ENCODE measurements at regions not wholly inside any gene's neighbourhood (a gene's known extent, or its start where the extent isn't known, plus 50 kb on each side); places are given as distances from the start of the nearest gene placed in this dataset.

DNA sequence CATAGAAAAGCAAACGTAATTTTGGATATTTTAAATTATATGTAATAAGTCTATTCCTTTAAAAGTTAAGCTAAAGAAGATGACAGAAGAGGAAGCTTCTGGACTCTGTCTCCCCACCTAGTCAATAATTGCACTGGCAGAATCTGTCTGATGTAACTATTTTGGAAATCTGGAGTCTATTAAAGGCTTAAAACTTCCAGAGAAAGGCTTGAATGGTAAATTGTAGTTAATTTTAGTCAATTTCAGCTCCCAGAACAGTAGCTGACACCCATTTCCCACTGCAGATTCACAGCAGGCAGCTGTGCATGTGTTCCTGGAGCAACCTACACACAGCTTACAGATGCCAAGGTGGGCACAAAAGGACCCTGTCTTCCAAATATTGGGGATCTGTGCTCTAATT, 304.1 kb downstream of the PCDH20 start (continued):
- TF ChIP-seq RAD21 (IDR thresholded peaks at IDR 0.05; ENCODE audit: low read length): peak; percentile 15; the same call in 1 of the 2 replicates
- TF ChIP-seq TEAD4 (IDR thresholded peaks at IDR 0.05; ENCODE audit: borderline replicate concordance, insufficient read depth): no peak
- no peak for TF ChIP-seq CHD2 (IDR thresholded peaks at IDR 0.05; ENCODE audit: low read length, partially characterized antibody)
- no peak for TF ChIP-seq FOXM1 (IDR thresholded peaks at IDR 0.05; ENCODE audit: low read depth)
- TF ChIP-seq YY1 (IDR thresholded peaks at IDR 0.05; ENCODE audit: low read depth): no peak

- 3% methylated on average over 1 of the region's 1 CpG for WGBS (ENCODE audit: low lambda C conversion rate)
- Histone ChIP-seq H3K4me3 (ENCODE audit: low read depth in 2 of 2, low read length in 1 of 2) (no peak overlapping the region), H3K9me2 (no peaks in the 10 kb centered on the region), H3K36me3 (replicated peaks in 1 of 2; ENCODE audit: control insufficient read depth in 1 of 2, insufficient read depth in 2 of 2, low read length in 1 of 2) (no peaks in the 10 kb centered on the region), H3F3A (replicated peaks; ENCODE audit: insufficient read depth) (no peaks in the 10 kb centered on the region), H3K4me2 (no peak overlapping the region), H3K9me3 (no peaks in the 10 kb centered on the region), H3K9ac (no peak overlapping the region), H3K79me2 (ENCODE audit: insufficient read depth) (no peaks in the 10 kb centered on the region), H3K27me3 (ENCODE audit: insufficient read depth) (no peaks in the 10 kb centered on the region), H4K20me1 (ENCODE audit: insufficient read depth) (no peaks in the 10 kb centered on the region), H3K4me1 (ENCODE audit: control insufficient read depth in 1 of 2, insufficient read depth in 2 of 2, low read depth in 1 of 2, low read length in 1 of 2) (peaks cover 0 to 5% of the 10 kb centered on the region in 2 experiments; a peak in 2 of 4 replicates), H2AFZ (ENCODE audit: low read depth) (no peak overlapping the region), H3K27ac (ENCODE audit: low read depth in 2 of 2, low read length in 1 of 2) (no peak overlapping the region; a peak in 1 of 4 replicates)
- POLR2A ChIA-PET: no interaction called here
- DNase-seq: peak; percentile 20
- TF ChIP-seq CTCF (IDR thresholded peaks at IDR 0.05) (no peak), EP300 (IDR thresholded peaks at IDR 0.05; ENCODE audit: borderline replicate concordance in 1 of 2, low read depth in 1 of 2, low read length in 1 of 2) (peak in 1 of 2 experiments; percentile 90; a peak in 2 of 4 replicates), RXRA (IDR thresholded peaks at IDR 0.05; ENCODE audit: borderline replicate concordance, low read depth) (no peak), GATA2 (CRISPR knock-in tag; IDR thresholded peaks at IDR 0.05) (peak; percentile 74), RCOR1 (IDR thresholded peaks at IDR 0.05; ENCODE audit: low read length) (peak; percentile 73; the same call in 1 of the 2 replicates), SMC3 (IDR thresholded peaks at IDR 0.05; ENCODE audit: low read depth, low read length) (no peak), CHD2 (IDR thresholded peaks at IDR 0.05; ENCODE audit: low read length, partially characterized antibody) (peak; percentile 28)
- CTCF ChIA-PET: interaction anchor here (1.4 kb wide), 1 partner anchor 92 kb away, joined by 4 read pairs; no protein-coding TSS in a partner anchor
Observed at GRCh38 chr13:61110732-61111131, 304.9 kb downstream of the PCDH20 start.

DNA sequence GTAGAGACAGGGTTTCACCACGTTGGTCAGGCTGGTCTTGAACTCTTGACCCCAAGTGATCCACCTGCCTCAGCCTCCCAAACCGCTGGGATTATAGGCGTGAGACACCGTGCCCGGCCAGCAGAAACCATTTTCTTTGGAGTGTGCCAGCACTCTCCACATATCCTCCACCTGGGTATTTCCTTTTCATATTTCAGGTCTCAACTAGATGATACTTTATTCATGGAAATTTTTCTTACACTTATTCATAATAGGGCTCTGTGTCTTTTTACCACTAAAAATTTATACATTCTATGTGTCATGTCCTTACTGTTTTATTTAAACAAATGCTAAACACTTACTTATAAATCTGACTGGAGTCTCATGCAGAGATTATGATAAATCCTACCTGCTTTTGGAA, 305.9 kb downstream of the PCDH20 start:
- Histone ChIP-seq H3K4me1 (ENCODE audit: control insufficient read depth in 1 of 2, insufficient read depth in 2 of 2, low read depth in 1 of 2, low read length in 1 of 2) (peaks cover 0 to 5% of the 10 kb centered on the region in 2 experiments; a peak in 2 of 4 replicates), H3K4me3 (ENCODE audit: low read depth in 2 of 2, low read length in 1 of 2) (no peak overlapping the region), H3K9ac (no peak overlapping the region), H3K79me2 (ENCODE audit: insufficient read depth) (no peaks in the 10 kb centered on the region), H2AFZ (ENCODE audit: low read depth) (no peak overlapping the region), H3K27ac (ENCODE audit: low read depth in 2 of 2, low read length in 1 of 2) (no peak overlapping the region), H3K4me2 (no peak overlapping the region), H3K9me2 (no peaks in the 10 kb centered on the region), H3K36me3 (replicated peaks in 1 of 2; ENCODE audit: control insufficient read depth in 1 of 2, insufficient read depth in 2 of 2, low read length in 1 of 2) (no peaks in the 10 kb centered on the region), H3F3A (replicated peaks; ENCODE audit: insufficient read depth) (no peaks in the 10 kb centered on the region), H3K27me3 (ENCODE audit: insufficient read depth) (no peaks in the 10 kb centered on the region), H4K20me1 (ENCODE audit: insufficient read depth) (no peaks in the 10 kb centered on the region), H3K9me3 (no peaks in the 10 kb centered on the region; the same call in 1 of the 2 replicates)
- POLR2A ChIA-PET: no interaction called here
- CTCF ChIA-PET: no interaction called here
- DNase-seq: no peak
- WGBS (ENCODE audit: low lambda C conversion rate): 31% methylated on average over 5 of the region's 5 CpGs
- TF ChIP-seq, protein P1, sequence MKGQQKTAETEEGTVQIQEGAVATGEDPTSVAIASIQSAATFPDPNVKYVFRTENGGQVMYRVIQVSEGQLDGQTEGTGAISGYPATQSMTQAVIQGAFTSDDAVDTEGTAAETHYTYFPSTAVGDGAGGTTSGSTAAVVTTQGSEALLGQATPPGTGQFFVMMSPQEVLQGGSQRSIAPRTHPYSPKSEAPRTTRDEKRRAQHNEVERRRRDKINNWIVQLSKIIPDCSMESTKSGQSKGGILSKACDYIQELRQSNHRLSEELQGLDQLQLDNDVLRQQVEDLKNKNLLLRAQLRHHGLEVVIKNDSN (IDR thresholded peaks at IDR 0.05; ENCODE audit: borderline replicate concordance, low read depth): no peak
- TF ChIP-seq FOXM1 (IDR thresholded peaks at IDR 0.05; ENCODE audit: low read depth) (no peak), TAF1 (IDR thresholded peaks at IDR 0.05; ENCODE audit: borderline replicate concordance, low read depth, low read length) (no peak), RXRA (IDR thresholded peaks at IDR 0.05; ENCODE audit: borderline replicate concordance, low read depth) (no peak), PBX3 (IDR thresholded peaks at IDR 0.05) (no peak), CHD2 (IDR thresholded peaks at IDR 0.05; ENCODE audit: low read length, partially characterized antibody) (no peak), USF2 (IDR thresholded peaks at IDR 0.05; ENCODE audit: borderline replicate concordance, low read depth, low read length) (no peak), SMC3 (IDR thresholded peaks at IDR 0.05; ENCODE audit: low read depth, low read length) (no peak), FOXJ3 (CRISPR knock-in tag; IDR thresholded peaks at IDR 0.05) (no peak), EZH2phosphoT487 (IDR thresholded peaks at IDR 0.05; ENCODE audit: borderline replicate concordance, low read depth) (no peak), TEAD4 (IDR thresholded peaks at IDR 0.05; ENCODE audit: borderline replicate concordance, insufficient read depth) (no peak), POLR2AphosphoS5 (IDR thresholded peaks at IDR 0.05; ENCODE audit: low read depth, low read length) (no peak), ELF1 (IDR thresholded peaks at IDR 0.05) (no peak), JUND (IDR thresholded peaks at IDR 0.05) (no peak), NFIC (IDR thresholded peaks at IDR 0.05; ENCODE audit: borderline replicate concordance) (no peak)

Measured in SK-N-SH (cell line).